ENCODE measurements at regions not wholly inside any gene's neighbourhood (a gene's known extent, or its start where the extent isn't known, plus 50 kb on each side); places are given as distances from the start of the nearest gene placed in this dataset.

- no peak for TF ChIP-seq CTCF (IDR thresholded peaks at IDR 0.05)
- ATAC-seq (no peak), DNase-seq (no peak)
- Histone ChIP-seq H3K4me3 (no peak overlapping the region), H3K4me1 (ENCODE audit: low read depth) (no peaks in the 10 kb centered on the region), H3K9me3 (no peaks in the 10 kb centered on the region), H3K36me3 (ENCODE audit: low read depth) (no peaks in the 10 kb centered on the region)
- intact Hi-C loops (cut with DNase I, micrococcal nuclease) = no loop called here
These were observed 756.7 kb downstream of the PCDH19 start for GRCh38 chrX:99653352-99653751.

DNA sequence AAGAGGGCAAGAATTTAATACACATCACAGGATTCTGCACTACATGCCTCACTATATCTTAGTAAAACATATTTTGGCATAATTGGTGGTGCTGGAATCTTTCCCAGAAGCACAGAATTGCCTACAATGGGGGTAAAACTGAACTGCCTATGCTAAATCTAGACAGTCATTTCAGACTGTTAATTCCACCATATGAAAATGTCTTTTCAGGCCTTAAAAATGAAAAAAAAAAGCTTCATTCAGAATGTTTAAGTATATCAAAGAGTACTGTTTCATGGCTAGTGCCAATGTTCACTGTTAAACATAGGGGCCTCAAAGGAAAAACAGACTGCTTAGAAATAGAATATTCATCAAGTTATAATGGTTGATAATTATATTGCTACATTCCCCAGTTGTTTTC lies 797.0 kb downstream of the PCDH19 start:
- H3K9me3 ChIP-seq = no peaks in the 10 kb centered on the region
- no peaks in the 10 kb centered on the region for H3K4me1 ChIP-seq (ENCODE audit: low read depth)
- ATAC-seq (no peak), DNase-seq (no peak)
- no peak overlapping the region for H3K4me3 ChIP-seq
- no peak for TF ChIP-seq CTCF (IDR thresholded peaks at IDR 0.05)
- intact Hi-C loops (cut with DNase I, micrococcal nuclease) = no loop called here
- H3K36me3 ChIP-seq (ENCODE audit: low read depth) = no peaks in the 10 kb centered on the region

DNA sequence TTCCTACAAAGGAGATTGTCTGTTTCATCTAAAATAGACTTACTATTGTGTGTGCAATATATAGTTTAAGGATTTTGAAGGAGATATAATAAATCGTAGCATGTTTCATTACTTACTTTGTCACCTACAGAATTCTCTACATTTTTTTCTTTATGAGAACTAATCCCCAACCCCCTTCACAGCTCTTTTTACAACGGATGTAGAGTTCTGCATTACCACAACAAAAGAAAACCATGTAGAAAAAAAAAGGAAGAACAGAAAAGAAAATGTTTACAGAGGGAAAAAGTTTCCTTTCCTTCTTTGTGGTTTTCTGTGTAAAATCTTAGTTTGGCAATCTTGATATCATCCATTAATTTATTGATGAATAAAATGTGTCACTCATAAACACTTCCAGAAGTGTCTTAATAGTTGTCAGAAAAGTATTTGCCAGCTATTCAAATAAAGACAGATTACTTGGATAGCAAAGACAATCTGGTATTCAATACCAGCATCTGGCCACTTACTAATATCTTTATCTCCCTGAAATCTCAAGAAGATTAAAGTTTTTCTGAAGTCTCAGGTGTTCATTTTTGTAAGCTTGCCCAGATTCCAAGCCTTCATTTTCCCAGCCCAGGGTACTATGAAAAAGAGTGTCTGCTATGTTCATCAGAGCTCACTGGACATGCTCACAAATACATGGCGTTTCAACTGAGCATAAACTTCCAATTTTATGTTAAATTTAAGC lies 806.8 kb downstream of the PCDH19 start:
- intact Hi-C loops (cut with DNase I, micrococcal nuclease) = no loop called here
- no peaks in the 10 kb centered on the region for H3K36me3 ChIP-seq (ENCODE audit: low read depth)
- no peak overlapping the region for H3K4me3 ChIP-seq
- TF ChIP-seq CTCF (IDR thresholded peaks at IDR 0.05) = no peak
- no peaks in the 10 kb centered on the region for H3K9me3 ChIP-seq
- DNase-seq = no peak
- no peak for ATAC-seq
- H3K4me1 ChIP-seq (ENCODE audit: low read depth) = no peaks in the 10 kb centered on the region

- Histone ChIP-seq H3K36me3 (ENCODE audit: low read depth) (no peaks in the 10 kb centered on the region), H3K9me3 (no peaks in the 10 kb centered on the region), H3K4me3 (no peak overlapping the region), H3K4me1 (ENCODE audit: low read depth) (no peaks in the 10 kb centered on the region)
- intact Hi-C loops (cut with DNase I, micrococcal nuclease) = no loop called here
- no peak for ATAC-seq
- no peak for TF ChIP-seq CTCF (IDR thresholded peaks at IDR 0.05)
- no peak for DNase-seq
These were observed 808.0 kb downstream of the PCDH19 start for GRCh38 chrX:99602107-99602506.

- Histone ChIP-seq H3K4me1 (ENCODE audit: low read depth) (no peaks in the 10 kb centered on the region), H3K36me3 (ENCODE audit: low read depth) (no peaks in the 10 kb centered on the region), H3K9me3 (no peaks in the 10 kb centered on the region), H3K4me3 (no peak overlapping the region)
- no peak for ATAC-seq
- no peak for TF ChIP-seq CTCF (IDR thresholded peaks at IDR 0.05)
- intact Hi-C loops (cut with DNase I, micrococcal nuclease) = no loop called here
- no peak for DNase-seq
These were observed 821.1 kb downstream of the PCDH19 start for GRCh38 chrX:99588936-99589335.

DNA sequence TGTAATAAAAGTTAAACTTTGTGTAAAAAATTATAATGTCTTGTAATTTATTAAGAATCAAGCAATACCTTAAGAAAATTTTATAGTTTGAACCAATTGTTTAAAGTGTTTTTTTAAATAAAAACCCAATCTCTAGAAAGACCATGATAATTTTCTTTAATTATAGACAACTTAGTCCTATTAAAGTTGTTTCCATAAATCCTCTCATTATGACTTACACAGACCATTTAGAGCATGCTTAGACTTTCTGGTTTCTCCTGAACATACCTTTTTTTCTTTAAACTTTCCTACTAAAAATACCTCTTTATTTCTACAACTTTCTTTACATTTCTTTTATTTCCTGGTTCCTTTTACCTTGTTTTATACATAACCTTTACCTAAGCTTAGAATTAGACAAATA lies 837.4 kb downstream of the PCDH19 start:
- H3K4me3 ChIP-seq = no peak overlapping the region
- H3K4me1 ChIP-seq (ENCODE audit: low read depth) = no peaks in the 10 kb centered on the region
- no peak for DNase-seq
- no peaks in the 10 kb centered on the region for H3K36me3 ChIP-seq (ENCODE audit: low read depth)
- peaks cover 7% of the 10 kb centered on the region for H3K9me3 ChIP-seq
- no peak for TF ChIP-seq CTCF (IDR thresholded peaks at IDR 0.05)
- no peak for ATAC-seq
- intact Hi-C loops (cut with DNase I, micrococcal nuclease) = no loop called here
